ENCODE measurements at regions not wholly inside any gene's neighbourhood (a gene's known extent, or its start where the extent isn't known, plus 50 kb on each side); places are given as distances from the start of the nearest gene placed in this dataset.

- no peak for TF ChIP-seq POLR2A (IDR thresholded peaks at IDR 0.05)
- no peak for TF ChIP-seq CTCF (IDR thresholded peaks at IDR 0.05)
Observed at GRCh38 chr20:59421089-59421488, 120.7 kb downstream of the EDN3 start.

Data from vagina (tissue), 2 donors.